NCI-H748 treated with DMSO at 0.1 percent for 48 hours (cell line): ENCODE measurements at regions not wholly inside any gene's neighbourhood (a gene's known extent, or its start where the extent isn't known, plus 50 kb on each side); places are given as distances from the start of the nearest gene placed in this dataset.
"Not testable (repeated sequence)": the region's sequence is repeated elsewhere in the genome, so short reads cannot be mapped to it uniquely, and the experiment has no call there.

ENCODE experiments used
- DNase-seq: peaks from one replicate; lab custom pipeline; 2025; lab: John Stamatoyannopoulos, UW

- no peak for DNase-seq
Measured at GRCh38 chr3:103992469-103992868, 1374.2 kb upstream of the ALCAM start.

- no peak for DNase-seq
Measured at GRCh38 chr3:104004956-104005355, 1361.8 kb upstream of the ALCAM start.

- DNase-seq, result no peak
Measured at GRCh38 chr3:104005815-104006214, 1360.9 kb upstream of the ALCAM start.

- DNase-seq, result no peak
Measured at GRCh38 chr3:104018541-104018940, 1348.2 kb upstream of the ALCAM start.

- no peak for DNase-seq
Measured at GRCh38 chr3:104031598-104031997, 1335.1 kb upstream of the ALCAM start.

- no peak for DNase-seq
Measured at GRCh38 chr3:104032283-104032682, 1334.4 kb upstream of the ALCAM start.

GRCh38 chr3:104040896-104041295 is 1325.8 kb upstream of the ALCAM start:
- no peak for DNase-seq

- DNase-seq, result not testable (repeated sequence)
Measured at GRCh38 chr3:104043001-104043543, 1323.6 kb upstream of the ALCAM start.

- DNase-seq, result no peak
Measured at GRCh38 chr3:104044002-104044401, 1322.7 kb upstream of the ALCAM start.

GRCh38 chr3:104066658-104067057 is 1300.1 kb upstream of the ALCAM start:
- no peak for DNase-seq

- DNase-seq, result no peak
Measured at GRCh38 chr3:104069114-104069513, 1297.6 kb upstream of the ALCAM start.

GRCh38 chr3:104070906-104071305 is 1295.8 kb upstream of the ALCAM start:
- no peak for DNase-seq

GRCh38 chr3:104080088-104080626 is 1286.6 kb upstream of the ALCAM start:
- no peak for DNase-seq

- DNase-seq, result no peak
Measured at GRCh38 chr3:104088738-104089137, 1278.0 kb upstream of the ALCAM start.

GRCh38 chr3:104089987-104090386 is 1276.7 kb upstream of the ALCAM start:
- not testable (repeated sequence) for DNase-seq

- DNase-seq, result no peak
Measured at GRCh38 chr3:104101736-104102135, 1265.0 kb upstream of the ALCAM start.

GRCh38 chr3:104102386-104102785 is 1264.3 kb upstream of the ALCAM start:
- peak; percentile 45 for DNase-seq

- no peak for DNase-seq
Measured at GRCh38 chr3:104106276-104106675, 1260.4 kb upstream of the ALCAM start.

GRCh38 chr3:104108522-104108921 is 1258.2 kb upstream of the ALCAM start:
- DNase-seq, result no peak

GRCh38 chr3:104126463-104126862 is 1240.2 kb upstream of the ALCAM start:
- DNase-seq, result no peak

- DNase-seq, result no peak
Measured at GRCh38 chr3:104126864-104127553, 1239.7 kb upstream of the ALCAM start.

GRCh38 chr3:104127830-104128229 is 1238.9 kb upstream of the ALCAM start:
- no peak for DNase-seq

GRCh38 chr3:104132566-104133403 is 1233.9 kb upstream of the ALCAM start:
- DNase-seq, result no peak
